ENCODE measurements at regions not wholly inside any gene's neighbourhood (a gene's known extent, or its start where the extent isn't known, plus 50 kb on each side); places are given as distances from the start of the nearest gene placed in this dataset.
"Not testable (repeated sequence)": the region's sequence is repeated elsewhere in the genome, so short reads cannot be mapped to it uniquely, and the experiment has no call there.

DNA sequence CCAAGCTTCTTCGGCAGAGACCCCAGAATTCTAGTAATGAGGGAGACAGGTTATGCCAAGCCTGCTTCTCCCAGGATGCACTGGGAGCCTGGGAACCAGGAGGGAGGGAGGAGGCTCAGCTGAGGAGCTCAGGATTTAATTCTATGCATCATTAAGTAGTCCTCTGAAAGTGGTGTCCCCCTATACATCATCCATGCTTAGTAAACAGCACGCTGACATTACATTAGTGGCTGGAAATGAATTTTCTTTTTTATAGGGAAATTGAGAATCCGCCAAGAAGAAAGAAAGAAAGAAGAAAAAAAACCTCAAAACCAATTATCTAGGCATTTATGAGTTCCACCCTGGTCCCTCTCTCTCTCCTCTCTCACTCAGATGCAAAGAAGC, 63.1 kb upstream of the PAX8 start:
- H3K27ac ChIP-seq (ENCODE audit: low read depth in 2 of 2, low read length in 1 of 2); H3K36me3 ChIP-seq (ENCODE audit: control insufficient read depth in 2 of 2, insufficient read depth in 2 of 2, low read length in 1 of 2); H3K9me3 ChIP-seq (ENCODE audit: control insufficient read depth in 2 of 2, insufficient read depth in 1 of 2, low read depth in 1 of 2, low read length in 1 of 2); H3K27me3 ChIP-seq (ENCODE audit: control insufficient read depth in 1 of 2, insufficient read depth in 2 of 2, low read length in 2 of 2); H3K4me3 ChIP-seq (ENCODE audit: low read depth in 1 of 2, low read length in 2 of 2); H3K4me1 ChIP-seq (ENCODE audit: control insufficient read depth in 2 of 2, insufficient read depth in 2 of 2, low read length in 1 of 2): not testable (repeated sequence)
- 66 to 73% methylated on average over 3 of the region's 3 CpGs for WGBS, 2 donors

DNA sequence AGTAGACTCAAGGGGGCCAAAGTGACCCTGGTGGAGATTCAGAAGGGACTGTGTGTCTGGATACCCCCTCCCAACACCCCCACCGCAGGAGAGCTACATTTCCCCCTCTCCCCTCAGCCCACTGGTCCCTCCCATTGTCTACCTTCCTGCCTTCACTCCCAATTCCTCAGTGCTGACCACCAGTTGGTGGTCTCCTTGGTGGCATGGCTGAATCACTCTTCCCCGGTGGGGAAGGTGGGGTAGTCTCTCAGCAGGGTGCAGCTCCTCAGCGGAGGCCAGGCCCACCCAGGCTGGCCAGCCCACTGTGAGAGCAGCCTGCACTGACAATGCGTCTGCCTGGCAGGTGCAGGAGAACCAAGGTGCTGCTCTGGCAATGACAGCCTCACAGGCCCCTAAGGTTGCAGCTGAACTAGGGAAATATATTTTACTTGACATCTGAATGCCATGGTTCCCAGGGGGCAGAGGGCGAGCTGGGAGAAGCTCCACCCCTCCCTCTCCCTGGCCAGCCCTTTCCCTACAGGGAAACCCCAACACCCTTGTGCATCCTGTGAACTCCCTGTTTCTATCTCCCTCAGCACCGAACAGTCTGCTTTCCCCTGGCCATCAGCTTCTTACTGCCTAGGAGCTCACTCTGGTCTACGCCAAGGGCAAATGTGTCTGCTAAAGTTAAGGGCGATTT, 62.6 kb upstream of the PAX8 start:
- Histone ChIP-seq H3K36me3 (ENCODE audit: control insufficient read depth in 2 of 2, insufficient read depth in 2 of 2, low read length in 1 of 2) (no peaks in the 10 kb centered on the region), H3K4me3 (ENCODE audit: low read depth in 1 of 2, low read length in 2 of 2) (no peak overlapping the region), H3K27ac (ENCODE audit: low read depth in 2 of 2, low read length in 1 of 2) (no peak overlapping the region), H3K4me1 (ENCODE audit: control insufficient read depth in 2 of 2, insufficient read depth in 2 of 2, low read length in 1 of 2) (no peaks in the 10 kb centered on the region), H3K9me3 (ENCODE audit: control insufficient read depth in 2 of 2, insufficient read depth in 1 of 2, low read depth in 1 of 2, low read length in 1 of 2) (no peaks in the 10 kb centered on the region), H3K27me3 (ENCODE audit: control insufficient read depth in 1 of 2, insufficient read depth in 2 of 2, low read length in 2 of 2) (no peaks in the 10 kb centered on the region)
- WGBS, 2 donors, result 63 to 77% methylated on average over 8 of the region's 8 CpGs

DNA sequence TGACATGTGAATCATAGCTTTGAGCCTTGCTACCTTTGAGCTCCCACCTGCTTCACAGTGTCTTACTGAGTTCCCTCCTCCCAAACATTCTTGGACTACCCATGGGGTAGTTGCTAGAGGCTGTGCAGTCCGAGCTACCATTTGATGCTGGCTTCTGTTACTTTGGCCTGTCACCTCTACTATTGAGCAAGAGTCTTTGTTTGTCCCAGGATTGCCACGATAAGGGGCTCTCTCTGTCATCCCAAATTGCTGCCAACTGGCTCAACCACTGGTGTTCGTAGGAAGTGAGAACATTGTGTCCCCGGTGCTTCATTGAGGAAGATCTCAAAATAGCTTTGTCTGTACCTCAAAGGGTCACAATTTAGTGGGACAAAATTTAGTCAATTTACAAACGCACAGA, 59.1 kb upstream of the PAX8 start:
- Histone ChIP-seq H3K4me1 (ENCODE audit: control insufficient read depth in 2 of 2, insufficient read depth in 2 of 2, low read length in 1 of 2) (no peaks in the 10 kb centered on the region), H3K36me3 (ENCODE audit: control insufficient read depth in 2 of 2, insufficient read depth in 2 of 2, low read length in 1 of 2) (no peaks in the 10 kb centered on the region), H3K4me3 (ENCODE audit: low read depth in 1 of 2, low read length in 2 of 2) (no peak overlapping the region), H3K27ac (ENCODE audit: low read depth in 2 of 2, low read length in 1 of 2) (no peak overlapping the region), H3K9me3 (ENCODE audit: control insufficient read depth in 2 of 2, insufficient read depth in 1 of 2, low read depth in 1 of 2, low read length in 1 of 2) (no peaks in the 10 kb centered on the region), H3K27me3 (ENCODE audit: control insufficient read depth in 1 of 2, insufficient read depth in 2 of 2, low read length in 2 of 2) (no peaks in the 10 kb centered on the region)
- whole genome bisulfite sequencing, 2 donors, result 72 to 74% methylated on average over 5 of the region's 5 CpGs

DNA sequence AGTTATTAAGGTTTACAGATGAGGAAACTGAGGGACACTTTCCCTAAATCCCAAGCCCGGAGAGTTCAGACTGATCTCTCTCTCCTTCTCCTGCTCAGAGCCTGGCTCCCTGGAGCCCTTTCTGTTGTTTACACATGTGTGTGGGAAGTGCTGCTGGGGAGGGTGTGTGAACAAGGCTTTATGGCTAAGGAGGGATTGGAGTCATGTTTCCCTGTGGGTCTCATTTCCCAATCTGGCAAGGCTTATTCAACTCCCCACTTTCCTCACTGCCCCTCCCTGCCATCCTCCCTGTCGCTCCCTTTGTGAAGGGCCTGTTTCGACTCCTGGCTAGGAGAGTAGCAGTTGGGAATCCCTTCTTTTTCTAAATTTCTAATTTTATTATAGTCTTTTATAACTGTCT, 57.3 kb upstream of the PAX8 start:
- not testable (repeated sequence) for H3K27ac ChIP-seq (ENCODE audit: low read depth in 2 of 2, low read length in 1 of 2); H3K9me3 ChIP-seq (ENCODE audit: control insufficient read depth in 2 of 2, insufficient read depth in 1 of 2, low read depth in 1 of 2, low read length in 1 of 2); H3K36me3 ChIP-seq (ENCODE audit: control insufficient read depth in 2 of 2, insufficient read depth in 2 of 2, low read length in 1 of 2); H3K4me3 ChIP-seq (ENCODE audit: low read depth in 1 of 2, low read length in 2 of 2); H3K4me1 ChIP-seq (ENCODE audit: control insufficient read depth in 2 of 2, insufficient read depth in 2 of 2, low read length in 1 of 2); H3K27me3 ChIP-seq (ENCODE audit: control insufficient read depth in 1 of 2, insufficient read depth in 2 of 2, low read length in 2 of 2)
- WGBS, 2 donors, result 37 to 50% methylated on average over 3 of the region's 3 CpGs

DNA sequence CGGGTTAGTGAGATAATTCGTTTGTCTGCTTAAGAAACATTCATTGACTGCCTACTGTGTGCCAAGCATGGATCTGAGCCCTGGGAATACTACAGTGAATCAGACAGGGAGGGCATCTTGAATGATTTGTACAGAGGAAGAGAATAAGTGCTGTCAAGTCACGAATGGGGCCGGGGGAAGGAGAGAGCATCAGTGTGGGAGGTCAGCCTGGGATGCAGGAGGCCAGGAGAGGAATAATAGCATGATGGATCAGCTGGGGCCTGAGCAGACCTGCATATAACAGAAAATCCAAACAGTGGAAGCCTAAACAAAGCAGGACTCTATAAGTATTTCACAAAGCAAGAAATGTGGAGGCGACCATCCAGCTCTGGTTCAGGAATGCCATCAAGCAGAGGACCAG, 55.4 kb upstream of the PAX8 start:
- Histone ChIP-seq H3K27me3 (ENCODE audit: control insufficient read depth in 1 of 2, insufficient read depth in 2 of 2, low read length in 2 of 2) (no peaks in the 10 kb centered on the region), H3K36me3 (ENCODE audit: control insufficient read depth in 2 of 2, insufficient read depth in 2 of 2, low read length in 1 of 2) (no peaks in the 10 kb centered on the region), H3K4me3 (ENCODE audit: low read depth in 1 of 2, low read length in 2 of 2) (no peak overlapping the region), H3K27ac (ENCODE audit: low read depth in 2 of 2, low read length in 1 of 2) (no peak overlapping the region), H3K9me3 (ENCODE audit: control insufficient read depth in 2 of 2, insufficient read depth in 1 of 2, low read depth in 1 of 2, low read length in 1 of 2) (no peaks in the 10 kb centered on the region), H3K4me1 (ENCODE audit: control insufficient read depth in 2 of 2, insufficient read depth in 2 of 2, low read length in 1 of 2) (peaks cover 0 to 5% of the 10 kb centered on the region in 2 donors)
- WGBS, 2 donors, result 66 to 77% methylated on average over 5 of the region's 5 CpGs

DNA sequence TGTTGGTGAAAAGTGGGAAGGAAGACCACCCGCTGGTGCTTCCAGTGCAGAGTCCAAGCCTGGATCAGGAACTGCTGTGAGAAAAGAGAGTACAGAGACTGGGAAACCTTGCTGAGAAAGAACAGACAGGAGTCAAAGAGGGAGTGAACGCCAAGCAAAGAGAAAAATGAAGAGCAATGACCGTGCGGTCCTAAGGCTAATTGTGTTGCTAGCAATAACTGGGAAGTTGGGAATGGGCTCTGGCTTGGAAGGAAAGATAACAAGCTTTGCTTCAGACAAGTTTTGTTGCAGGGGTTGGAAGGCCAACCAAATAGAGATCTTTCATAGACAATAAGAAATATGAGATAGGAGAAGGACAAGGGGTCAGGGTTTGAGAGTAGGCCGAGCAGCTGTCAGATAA, 55.0 kb upstream of the PAX8 start:
- 70 to 80% methylated on average over 5 of the region's 5 CpGs for WGBS, 2 donors

DNA sequence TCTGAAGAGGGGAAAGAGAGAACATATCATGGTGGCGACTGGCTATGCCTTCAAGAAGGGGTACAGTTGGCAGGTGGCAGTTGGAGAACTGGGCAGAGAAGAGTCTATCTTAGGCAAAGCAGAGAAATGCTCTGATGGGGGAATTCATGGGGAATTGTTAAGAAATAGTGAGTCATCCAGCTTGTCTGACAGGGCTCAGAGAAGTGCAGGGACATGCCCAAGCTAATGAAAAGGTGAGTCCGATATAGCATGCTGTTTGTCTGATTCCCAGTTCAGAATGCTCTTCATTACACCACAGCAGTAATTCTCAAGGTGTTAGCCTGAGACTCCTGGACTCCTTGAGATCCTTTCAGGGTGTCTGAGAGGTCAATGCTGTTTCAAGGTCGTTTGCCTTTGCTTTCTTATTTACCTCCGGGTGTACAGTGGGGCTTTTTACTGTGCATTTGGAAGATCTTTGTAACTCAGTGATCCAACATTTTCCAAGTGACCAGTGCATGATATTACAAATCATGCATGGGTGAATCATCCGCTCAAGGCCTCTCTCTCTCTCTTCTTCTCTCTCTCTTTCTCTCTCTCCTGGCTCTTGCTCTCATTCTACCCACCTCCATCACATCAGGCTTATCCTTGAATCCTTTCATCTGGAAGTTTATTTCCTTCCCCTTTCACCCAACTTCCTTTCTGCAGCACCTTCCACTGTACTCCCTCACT, 51.5 kb upstream of the PAX8 start:
- H3K4me3 ChIP-seq (ENCODE audit: low read depth in 1 of 2, low read length in 2 of 2); H3K9me3 ChIP-seq (ENCODE audit: control insufficient read depth in 2 of 2, insufficient read depth in 1 of 2, low read depth in 1 of 2, low read length in 1 of 2); H3K4me1 ChIP-seq (ENCODE audit: control insufficient read depth in 2 of 2, insufficient read depth in 2 of 2, low read length in 1 of 2); H3K27me3 ChIP-seq (ENCODE audit: control insufficient read depth in 1 of 2, insufficient read depth in 2 of 2, low read length in 2 of 2); H3K36me3 ChIP-seq (ENCODE audit: control insufficient read depth in 2 of 2, insufficient read depth in 2 of 2, low read length in 1 of 2): not testable (repeated sequence)
- 42 to 66% methylated on average over 4 to 5 of the region's 5 CpGs for whole genome bisulfite sequencing, 2 donors
- peak overlapping the region; percentile 76 to 87 for H3K27ac ChIP-seq (ENCODE audit: low read depth in 2 of 2, low read length in 1 of 2)

More for the DNA sequence above, 55.0 kb upstream of the PAX8 start:
- not testable (repeated sequence) for H3K4me3 ChIP-seq (ENCODE audit: low read depth in 1 of 2, low read length in 2 of 2); H3K4me1 ChIP-seq (ENCODE audit: control insufficient read depth in 2 of 2, insufficient read depth in 2 of 2, low read length in 1 of 2); H3K36me3 ChIP-seq (ENCODE audit: control insufficient read depth in 2 of 2, insufficient read depth in 2 of 2, low read length in 1 of 2); H3K9me3 ChIP-seq (ENCODE audit: control insufficient read depth in 2 of 2, insufficient read depth in 1 of 2, low read depth in 1 of 2, low read length in 1 of 2); H3K27me3 ChIP-seq (ENCODE audit: control insufficient read depth in 1 of 2, insufficient read depth in 2 of 2, low read length in 2 of 2); H3K27ac ChIP-seq (ENCODE audit: low read depth in 2 of 2, low read length in 1 of 2)

DNA sequence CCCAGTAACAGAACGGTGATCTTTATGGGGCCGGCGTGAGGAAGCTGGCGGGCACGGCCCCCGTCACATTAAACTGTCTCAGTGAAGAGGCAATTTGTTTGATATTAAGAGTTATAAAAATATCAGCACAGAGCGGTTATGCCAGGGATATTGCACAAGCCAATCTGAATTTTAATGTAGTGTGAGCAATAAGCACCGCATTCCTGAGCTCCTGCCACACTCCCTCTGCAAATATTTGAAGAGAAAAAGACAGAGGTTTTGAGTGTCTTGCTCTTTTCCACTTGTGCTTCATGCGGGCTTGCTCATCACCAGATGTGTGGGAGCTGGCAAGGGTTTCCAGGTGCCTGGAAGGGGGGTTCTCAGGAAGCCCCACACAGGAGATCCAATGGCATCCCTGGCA, 50.3 kb upstream of the PAX8 start:
- H3K27me3 ChIP-seq (ENCODE audit: control insufficient read depth in 1 of 2, insufficient read depth in 2 of 2, low read length in 2 of 2); H3K36me3 ChIP-seq (ENCODE audit: control insufficient read depth in 2 of 2, insufficient read depth in 2 of 2, low read length in 1 of 2); H3K4me1 ChIP-seq (ENCODE audit: control insufficient read depth in 2 of 2, insufficient read depth in 2 of 2, low read length in 1 of 2); H3K9me3 ChIP-seq (ENCODE audit: control insufficient read depth in 2 of 2, insufficient read depth in 1 of 2, low read depth in 1 of 2, low read length in 1 of 2); H3K4me3 ChIP-seq (ENCODE audit: low read depth in 1 of 2, low read length in 2 of 2): not testable (repeated sequence)
- H3K27ac ChIP-seq (ENCODE audit: low read depth in 2 of 2, low read length in 1 of 2), result peak overlapping the region; percentile 76 to 87
- WGBS, 2 donors, result 48 to 59% methylated on average over 9 of the region's 9 CpGs

DNA sequence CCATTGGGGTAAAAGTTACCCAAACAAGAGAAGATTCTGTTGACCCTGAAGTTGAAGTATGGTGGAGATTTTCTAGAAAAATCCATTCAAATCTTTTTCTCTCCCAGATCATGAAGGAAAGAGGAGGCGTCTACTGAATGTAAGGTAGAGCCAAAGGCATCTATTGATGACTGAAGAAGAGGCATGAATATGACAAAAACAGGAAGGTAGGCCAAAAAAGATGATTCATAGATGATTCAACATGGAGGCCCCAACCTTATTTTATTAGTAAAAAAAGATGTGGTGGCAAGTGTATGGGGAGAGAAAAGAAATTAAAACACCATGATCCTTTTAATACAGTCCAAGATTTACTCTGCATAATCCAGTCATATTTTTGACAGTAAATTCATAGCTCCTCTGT, 49.9 kb upstream of the PAX8 start:
- peak overlapping the region; percentile 14 to 73 for H3K27ac ChIP-seq (ENCODE audit: low read depth in 2 of 2, low read length in 1 of 2)
- H3K36me3 ChIP-seq (ENCODE audit: control insufficient read depth in 2 of 2, insufficient read depth in 2 of 2, low read length in 1 of 2); H3K9me3 ChIP-seq (ENCODE audit: control insufficient read depth in 2 of 2, insufficient read depth in 1 of 2, low read depth in 1 of 2, low read length in 1 of 2); H3K27me3 ChIP-seq (ENCODE audit: control insufficient read depth in 1 of 2, insufficient read depth in 2 of 2, low read length in 2 of 2); H3K4me3 ChIP-seq (ENCODE audit: low read depth in 1 of 2, low read length in 2 of 2); H3K4me1 ChIP-seq (ENCODE audit: control insufficient read depth in 2 of 2, insufficient read depth in 2 of 2, low read length in 1 of 2): not testable (repeated sequence)
- 77 to 83% methylated on average over 1 of the region's 1 CpG for WGBS, 2 donors

All from esophagus (tissue), 2 donors.